Loucy (cell line): ENCODE measurements at regions not wholly inside any gene's neighbourhood (a gene's known extent, or its start where the extent isn't known, plus 50 kb on each side); places are given as distances from the start of the nearest gene placed in this dataset.

ENCODE experiments used
- H2AFZ ChIP-seq: fragments of 200-600 bp; sonication (generic); 2 replicates; pipeline ENCODE4 v1.6.0; 2016; ENCODE audit warnings: antibody characterized with exemption, mild to moderate bottlenecking, low read length, moderate library complexity
- H3F3A ChIP-seq: fragments of 200-600 bp; 2 replicates; pipeline ENCODE4 v1.6.0; 2016; ENCODE audit warnings: antibody characterized with exemption, low read depth, mild to moderate bottlenecking
- H3K27me3 ChIP-seq: fragments of 200-600 bp; sonication (generic); 2 replicates; pipeline ENCODE4 v1.6.1; 2014; ENCODE audit warnings: low read length, mild to moderate bottlenecking; ENCODE audit not compliant: insufficient read depth, poor library complexity, severe bottlenecking
- H3K36me3 ChIP-seq: fragments of 200-600 bp; sonication (generic); 2 replicates; pipeline ENCODE4 v1.6.1; 2016; ENCODE audit warnings: low read length; ENCODE audit not compliant: insufficient read depth
- H3K4me1 ChIP-seq: fragments of 200-600 bp; sonication (generic); 2 replicates; pipeline ENCODE4 v1.5.1; 2014; ENCODE audit warnings: low read length, mild to moderate bottlenecking; ENCODE audit not compliant: insufficient read depth, poor library complexity, severe bottlenecking
- H3K4me2 ChIP-seq: fragments of 200-600 bp; sonication (generic); 2 replicates; pipeline ENCODE4 v1.6.0; 2014; ENCODE audit warnings: antibody characterized with exemption, low read length, low read depth, mild to moderate bottlenecking; ENCODE audit not compliant: poor library complexity, severe bottlenecking
- H3K4me3 ChIP-seq: fragments of 200-600 bp; sonication (generic); 2 replicates; pipeline ENCODE4 v1.5.1; 2014; ENCODE audit warnings: low read length, mild to moderate bottlenecking, mixed read lengths; ENCODE audit not compliant: poor library complexity, severe bottlenecking
- H3K79me2 ChIP-seq: fragments of 200-600 bp; sonication (generic); 2 replicates; pipeline ENCODE4 v1.6.1; 2014; ENCODE audit warnings: low read length; ENCODE audit not compliant: insufficient read depth
- H3K9ac ChIP-seq: fragments of 200-600 bp; sonication (generic); 2 replicates; pipeline ENCODE4 v1.6.0; 2014; ENCODE audit warnings: mild to moderate bottlenecking, low read depth, low read length, moderate library complexity; ENCODE audit not compliant: poor library complexity, severe bottlenecking
- H3K9me2 ChIP-seq: fragments of 200-600 bp; sonication (generic); replicated peaks from 2 replicates; pipeline ENCODE4 v1.6.1; 2016; ENCODE audit warnings: low read depth, low read length, mixed read lengths
- H3K9me3 ChIP-seq: fragments of 200-600 bp; sonication (generic); 2 replicates; pipeline ENCODE4 v1.6.1; 2014; ENCODE audit warnings: mild to moderate bottlenecking, antibody characterized with exemption, low read length, low read depth; ENCODE audit not compliant: insufficient read depth
- H4K20me1 ChIP-seq: fragments of 200-600 bp; sonication (generic); 2 replicates; pipeline ENCODE4 v1.6.0; 2014; ENCODE audit warnings: antibody characterized with exemption, low read length, mild to moderate bottlenecking; ENCODE audit not compliant: insufficient read depth, poor library complexity, severe bottlenecking
- EZH2phosphoT487 ChIP-seq: fragments of 200-600 bp; IDR thresholded peaks from 2 replicates; pipeline ENCODE4 v1.6.1; 2018; ENCODE audit warnings: antibody characterized with exemption, mild to moderate bottlenecking, moderate library complexity, borderline replicate concordance
- TF ChIP-seq, protein P1 (sequence below): fragments of 200-600 bp; sonication (generic); conservative IDR thresholded peaks from 2 replicates; pipeline ENCODE4 v1.5.1; 2014; ENCODE audit warnings: mild to moderate bottlenecking, antibody characterized with exemption, low read length

DNA sequence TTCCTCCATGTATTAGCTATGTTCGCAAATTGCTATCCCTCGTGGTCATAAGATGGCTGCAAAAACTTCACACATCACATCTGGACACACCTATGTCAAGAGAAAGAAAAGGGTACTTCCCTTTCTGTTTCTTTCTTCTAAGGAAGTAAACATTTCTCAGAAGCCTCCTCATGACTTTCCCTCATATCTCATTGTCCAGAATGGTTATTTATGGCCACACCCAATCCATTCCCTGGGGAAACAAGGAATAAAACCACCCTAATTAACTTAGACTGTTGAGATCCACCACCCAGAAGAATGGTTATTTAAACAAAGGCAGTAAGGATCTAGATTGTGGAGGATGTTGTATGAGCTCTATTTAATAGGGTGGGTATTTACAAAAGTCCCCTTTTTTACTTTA, 160.8 kb upstream of the LNX1 start:
- Histone ChIP-seq H3F3A (no peaks in the 10 kb centered on the region), H3K36me3 (no peaks in the 10 kb centered on the region), H3K4me1 (no peaks in the 10 kb centered on the region), H3K4me3 (no peak overlapping the region), H3K9ac (no peak overlapping the region), H4K20me1 (no peaks in the 10 kb centered on the region), H2AFZ (no peak overlapping the region), H3K9me2 (no peaks in the 10 kb centered on the region), H3K27me3 (no peaks in the 10 kb centered on the region), H3K4me2 (no peak overlapping the region), H3K79me2 (no peaks in the 10 kb centered on the region), H3K9me3 (no peaks in the 10 kb centered on the region)
- TF ChIP-seq, protein P1, sequence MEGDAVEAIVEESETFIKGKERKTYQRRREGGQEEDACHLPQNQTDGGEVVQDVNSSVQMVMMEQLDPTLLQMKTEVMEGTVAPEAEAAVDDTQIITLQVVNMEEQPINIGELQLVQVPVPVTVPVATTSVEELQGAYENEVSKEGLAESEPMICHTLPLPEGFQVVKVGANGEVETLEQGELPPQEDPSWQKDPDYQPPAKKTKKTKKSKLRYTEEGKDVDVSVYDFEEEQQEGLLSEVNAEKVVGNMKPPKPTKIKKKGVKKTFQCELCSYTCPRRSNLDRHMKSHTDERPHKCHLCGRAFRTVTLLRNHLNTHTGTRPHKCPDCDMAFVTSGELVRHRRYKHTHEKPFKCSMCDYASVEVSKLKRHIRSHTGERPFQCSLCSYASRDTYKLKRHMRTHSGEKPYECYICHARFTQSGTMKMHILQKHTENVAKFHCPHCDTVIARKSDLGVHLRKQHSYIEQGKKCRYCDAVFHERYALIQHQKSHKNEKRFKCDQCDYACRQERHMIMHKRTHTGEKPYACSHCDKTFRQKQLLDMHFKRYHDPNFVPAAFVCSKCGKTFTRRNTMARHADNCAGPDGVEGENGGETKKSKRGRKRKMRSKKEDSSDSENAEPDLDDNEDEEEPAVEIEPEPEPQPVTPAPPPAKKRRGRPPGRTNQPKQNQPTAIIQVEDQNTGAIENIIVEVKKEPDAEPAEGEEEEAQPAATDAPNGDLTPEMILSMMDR: no peak
- TF ChIP-seq EZH2phosphoT487: no peak

DNA sequence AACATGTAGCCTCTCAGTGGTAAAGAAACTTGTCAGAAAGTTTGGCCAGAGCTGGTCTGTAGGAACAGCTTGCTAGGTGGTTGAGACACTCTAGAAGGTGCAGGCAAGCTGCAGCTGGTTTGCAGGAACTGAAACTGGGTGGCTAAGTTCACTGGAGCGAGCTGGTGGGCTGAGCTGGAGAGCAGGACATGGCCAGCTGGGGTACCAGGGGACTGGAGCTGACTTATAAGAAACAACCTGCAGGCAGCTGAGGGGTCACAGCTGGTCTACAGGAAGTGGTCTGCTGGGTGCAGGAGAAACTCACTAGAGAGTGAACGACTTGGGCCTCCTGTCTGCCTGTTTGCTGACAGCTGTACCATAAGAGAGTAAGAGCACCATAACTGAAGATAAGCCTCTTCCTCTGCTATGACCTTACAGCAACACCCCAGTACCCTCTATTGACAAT, 157.1 kb upstream of the LNX1 start:
- H2AFZ ChIP-seq: peak overlapping the region; percentile 21; the same call in 1 of the 2 replicates
- no peaks in the 10 kb centered on the region for H3K79me2 ChIP-seq
- no peaks in the 10 kb centered on the region for H3K9me2 ChIP-seq
- H4K20me1 ChIP-seq: no peaks in the 10 kb centered on the region
- no peaks in the 10 kb centered on the region for H3F3A ChIP-seq
- no peaks in the 10 kb centered on the region for H3K9me3 ChIP-seq
- no peak overlapping the region for H3K4me3 ChIP-seq
- no peaks in the 10 kb centered on the region for H3K4me1 ChIP-seq
- TF ChIP-seq, protein P1: no peak
- no peak for TF ChIP-seq EZH2phosphoT487
- no peaks in the 10 kb centered on the region for H3K27me3 ChIP-seq
- no peaks in the 10 kb centered on the region for H3K36me3 ChIP-seq
- H3K9ac ChIP-seq: no peak overlapping the region
- H3K4me2 ChIP-seq: no peak overlapping the region

DNA sequence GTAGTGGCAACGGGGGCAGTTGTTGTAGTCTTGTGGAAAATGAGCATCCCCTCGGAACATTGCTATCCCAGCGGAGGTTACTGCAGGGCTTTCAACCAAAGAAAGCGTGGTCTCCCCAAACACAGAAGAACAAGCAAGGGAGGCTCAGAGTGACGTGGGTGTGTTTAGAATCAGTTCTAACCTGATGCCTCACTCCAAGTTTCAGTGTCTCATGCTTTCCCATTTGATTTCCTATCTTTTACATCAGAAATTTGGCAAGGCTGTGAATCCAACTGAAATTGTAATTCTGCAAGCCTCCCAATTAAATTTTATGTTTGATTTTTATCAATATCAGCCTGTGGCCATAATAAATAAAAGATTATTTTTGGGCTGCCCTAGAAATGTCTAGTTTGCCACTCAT, 156.1 kb upstream of the LNX1 start:
- H3K27me3 ChIP-seq: no peaks in the 10 kb centered on the region
- H3K9me3 ChIP-seq: no peaks in the 10 kb centered on the region
- H3F3A ChIP-seq: no peaks in the 10 kb centered on the region
- no peaks in the 10 kb centered on the region for H3K79me2 ChIP-seq
- H3K9me2 ChIP-seq: no peaks in the 10 kb centered on the region
- H3K4me2 ChIP-seq: no peak overlapping the region
- no peak overlapping the region for H3K9ac ChIP-seq
- H3K36me3 ChIP-seq: no peaks in the 10 kb centered on the region
- TF ChIP-seq EZH2phosphoT487: no peak
- TF ChIP-seq, protein P1: no peak
- H2AFZ ChIP-seq: no peak overlapping the region
- H4K20me1 ChIP-seq: no peaks in the 10 kb centered on the region
- no peaks in the 10 kb centered on the region for H3K4me1 ChIP-seq
- no peak overlapping the region for H3K4me3 ChIP-seq
